ENCODE measurements at regions not wholly inside any gene's neighbourhood (a gene's known extent, or its start where the extent isn't known, plus 50 kb on each side); places are given as distances from the start of the nearest gene placed in this dataset.
"Not testable (repeated sequence)": the region's sequence is repeated elsewhere in the genome, so short reads cannot be mapped to it uniquely, and the experiment has no call there.

DNA sequence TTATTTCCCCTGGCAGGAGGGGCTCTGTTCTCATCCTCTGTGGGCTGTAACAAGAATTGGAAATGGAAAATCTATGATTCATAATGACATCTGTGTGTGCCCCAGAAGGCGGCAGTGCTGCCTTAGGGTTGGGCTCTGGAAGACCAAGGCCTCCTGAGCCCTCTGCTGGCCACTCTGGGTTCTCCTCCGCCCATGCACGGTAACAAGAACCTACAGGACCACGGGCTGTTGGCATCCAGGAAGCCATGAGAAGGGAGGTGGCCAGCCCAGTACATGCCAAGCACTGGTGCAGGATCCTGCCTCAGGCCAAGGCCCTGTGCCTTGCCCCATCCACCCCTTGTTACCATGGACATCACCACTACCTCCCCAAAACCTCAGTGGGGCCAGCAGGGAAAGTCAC is 454.2 kb downstream of the TP53TG3F start:
- not testable (repeated sequence) for DNase-seq

DNA sequence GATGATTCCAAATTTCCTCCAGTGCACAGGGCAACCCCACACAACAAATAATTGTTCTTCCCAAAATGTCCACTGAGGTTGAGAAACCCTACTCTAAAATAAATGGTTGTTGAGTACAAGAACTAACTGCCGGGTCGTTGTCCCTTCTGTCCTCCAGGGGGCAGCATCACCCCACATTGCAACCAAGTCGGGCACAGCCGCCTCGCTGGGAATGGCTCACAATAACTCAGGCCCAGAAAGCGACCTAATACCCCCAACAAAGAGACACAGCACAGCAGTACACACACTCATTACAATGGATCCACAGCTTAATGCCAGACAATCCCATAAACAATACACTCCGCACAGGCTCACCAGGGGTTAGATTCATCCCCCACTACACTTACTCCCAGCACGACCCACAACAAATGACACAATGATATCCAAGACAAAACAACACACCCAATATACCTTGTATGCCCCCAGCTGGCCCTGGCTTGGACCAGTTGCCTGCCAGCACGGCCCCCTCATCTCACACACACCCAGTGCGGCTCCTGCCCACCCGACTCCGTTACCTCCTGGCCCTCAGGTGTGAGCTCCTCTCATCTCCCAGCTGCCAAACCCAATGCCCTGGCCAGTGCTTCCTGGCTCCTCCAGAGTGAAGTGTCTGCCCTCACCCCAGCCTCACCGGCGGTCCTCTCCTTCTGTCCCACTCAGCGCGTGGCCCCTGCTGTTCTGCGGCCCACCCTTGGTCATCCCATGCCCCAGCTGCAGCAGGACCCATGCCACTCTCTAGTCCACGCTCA is 461.5 kb downstream of the TP53TG3F start:
- not testable (repeated sequence) for DNase-seq

DNA sequence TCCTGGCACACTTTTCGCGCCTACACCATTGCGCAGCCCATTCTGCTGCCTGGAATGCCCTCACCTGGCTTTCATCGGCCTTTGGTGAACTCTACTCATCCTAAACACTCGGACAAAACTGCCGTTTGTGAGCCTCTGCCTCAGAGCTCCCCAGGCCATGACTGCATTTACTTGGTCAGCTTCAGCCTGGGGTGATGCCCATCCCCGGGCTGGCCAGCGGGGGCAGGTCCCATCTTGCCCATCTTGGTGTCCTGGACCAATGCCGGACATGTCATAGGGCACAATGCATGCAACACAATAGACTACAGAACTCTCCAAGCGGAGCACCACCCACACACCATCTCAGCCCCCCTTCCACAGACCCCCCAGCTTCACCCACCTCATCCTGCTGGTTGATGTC is 463.5 kb downstream of the TP53TG3F start:
- not testable (repeated sequence) for DNase-seq

DNA sequence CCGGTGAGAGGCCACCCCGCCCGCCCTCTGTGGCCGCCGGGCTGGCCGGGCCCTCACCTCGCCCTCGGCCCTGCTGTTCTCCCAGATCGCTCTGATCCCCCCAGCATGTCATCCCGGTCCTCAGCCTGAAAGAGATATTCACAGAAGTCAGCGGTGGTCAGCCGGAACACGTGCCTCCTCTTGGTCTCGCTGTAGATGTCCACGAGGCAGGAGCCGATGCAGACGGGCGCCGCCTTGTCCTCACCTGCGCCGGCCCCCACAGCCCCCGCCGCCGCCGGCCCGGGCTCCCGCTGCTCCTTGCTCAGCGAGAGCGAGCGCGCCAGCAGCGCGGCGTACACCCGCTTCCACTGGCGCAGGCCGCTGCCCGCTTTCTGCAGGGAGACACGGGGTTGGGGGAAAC is 468.6 kb downstream of the TP53TG3F start:
- DNase-seq = not testable (repeated sequence)

GRCh38 chr16:33932191-33932590 is 472.8 kb downstream of the TP53TG3F start:
- not testable (repeated sequence) for DNase-seq

GRCh38 chr16:33933039-33933438 is 473.6 kb downstream of the TP53TG3F start:
- DNase-seq = not testable (repeated sequence)

DNA sequence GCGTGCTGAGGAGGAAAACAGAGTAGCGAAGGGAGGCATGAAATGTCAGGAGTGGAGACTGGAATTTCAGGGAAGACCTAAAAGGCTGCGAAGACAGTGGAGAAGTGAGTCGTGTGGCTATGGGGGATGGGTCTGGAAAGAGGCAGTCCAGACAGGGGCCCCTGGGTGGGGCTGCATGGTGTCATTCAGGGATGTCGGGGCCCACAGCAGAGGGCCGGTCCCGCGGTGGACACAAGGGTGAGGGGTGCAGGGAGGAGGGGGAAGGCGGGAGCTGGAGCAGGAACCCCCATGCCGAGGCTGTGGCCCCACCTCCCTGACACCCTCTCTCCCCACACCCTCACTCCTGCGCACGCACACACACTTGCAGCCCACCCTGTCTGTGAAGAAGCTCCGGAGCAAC is 476.4 kb downstream of the TP53TG3F start:
- DNase-seq = not testable (repeated sequence)

DNA sequence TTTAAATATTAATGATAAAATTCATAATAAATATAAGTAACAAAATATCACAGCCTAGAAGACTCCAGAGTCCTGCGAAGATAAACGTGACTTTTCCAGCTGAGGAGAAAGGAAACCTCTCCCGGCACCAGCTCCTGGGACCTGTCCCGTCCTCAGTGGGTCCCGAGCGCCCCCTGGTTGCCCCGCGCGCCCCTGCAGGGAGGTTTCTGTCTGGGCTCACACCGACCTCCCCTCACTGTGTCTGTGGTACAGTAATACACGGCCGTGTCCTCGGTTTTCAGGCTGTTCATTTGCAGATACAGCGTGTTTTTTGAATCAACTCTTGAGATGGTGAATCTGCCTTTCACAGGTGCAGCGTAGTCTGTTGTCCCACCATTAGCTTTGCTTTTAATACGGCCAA is 478.7 kb downstream of the TP53TG3F start:
- DNase-seq = not testable (repeated sequence)

DNA sequence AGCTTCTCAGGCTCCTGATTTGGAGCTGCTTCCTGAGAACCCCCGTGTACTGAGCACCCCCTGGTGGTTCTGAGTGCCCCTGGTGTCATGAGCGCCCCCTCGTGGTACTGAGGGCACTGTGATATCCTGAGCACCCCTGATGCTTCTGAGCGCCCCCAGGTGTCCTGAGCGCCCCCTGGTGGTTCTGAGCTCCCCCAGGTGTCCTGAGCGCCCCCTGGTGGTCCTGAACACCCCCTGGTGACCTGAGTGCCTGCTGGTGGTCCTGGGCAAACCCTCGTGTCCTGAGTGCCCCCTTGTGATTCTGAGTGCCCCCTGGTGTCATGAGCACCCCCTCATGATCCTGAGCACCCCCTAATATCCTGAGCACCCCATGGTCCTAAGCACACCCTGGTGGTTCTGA is 502.1 kb downstream of the TP53TG3F start:
- not testable (repeated sequence) for DNase-seq

DNA sequence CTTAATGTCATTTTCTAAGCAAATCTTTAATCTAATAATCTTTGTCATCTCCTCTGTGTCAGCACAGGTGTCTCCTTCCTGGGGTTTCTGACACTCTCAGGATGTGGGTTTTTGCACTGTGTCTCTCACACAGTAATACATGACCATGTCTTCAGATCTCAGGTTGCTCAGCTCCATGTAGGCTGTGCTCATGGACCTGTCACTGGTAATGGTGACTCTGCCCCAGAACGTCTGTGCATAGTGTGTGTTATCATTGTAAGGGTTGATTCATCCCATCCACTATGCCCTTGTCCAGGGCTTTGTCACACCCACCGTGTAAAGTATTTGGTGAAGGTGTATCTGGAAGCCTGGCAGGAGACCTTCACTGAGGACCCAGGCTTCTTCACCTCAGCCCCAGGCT is 506.1 kb downstream of the TP53TG3F start:
- DNase-seq = not testable (repeated sequence)

GRCh38 chr16:33966855-33967254 is 507.4 kb downstream of the TP53TG3F start:
- not testable (repeated sequence) for DNase-seq

DNA sequence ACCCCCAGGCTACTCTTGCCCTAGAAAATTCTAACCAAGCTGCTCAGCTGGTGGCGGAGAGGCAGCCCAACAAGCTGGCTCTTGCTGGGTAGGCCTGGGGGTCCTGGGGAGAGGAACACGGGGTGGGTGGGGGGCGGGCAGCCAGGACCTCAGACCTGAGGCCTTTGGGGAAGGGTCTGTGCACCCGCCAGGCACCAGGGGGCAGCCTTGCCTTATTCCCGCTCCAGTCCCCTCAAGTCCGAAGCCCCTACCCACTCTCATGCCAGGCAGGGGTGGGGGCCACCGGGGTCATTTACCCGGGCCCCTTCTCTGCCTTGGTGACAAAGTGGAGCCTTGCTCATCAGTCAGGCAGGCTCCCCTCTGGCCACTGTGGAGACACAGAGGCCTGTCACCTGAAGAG is 515.1 kb downstream of the TP53TG3F start:
- not testable (repeated sequence) for DNase-seq

GRCh38 chr16:33975744-33976143 is 516.3 kb downstream of the TP53TG3F start:
- not testable (repeated sequence) for DNase-seq

DNA sequence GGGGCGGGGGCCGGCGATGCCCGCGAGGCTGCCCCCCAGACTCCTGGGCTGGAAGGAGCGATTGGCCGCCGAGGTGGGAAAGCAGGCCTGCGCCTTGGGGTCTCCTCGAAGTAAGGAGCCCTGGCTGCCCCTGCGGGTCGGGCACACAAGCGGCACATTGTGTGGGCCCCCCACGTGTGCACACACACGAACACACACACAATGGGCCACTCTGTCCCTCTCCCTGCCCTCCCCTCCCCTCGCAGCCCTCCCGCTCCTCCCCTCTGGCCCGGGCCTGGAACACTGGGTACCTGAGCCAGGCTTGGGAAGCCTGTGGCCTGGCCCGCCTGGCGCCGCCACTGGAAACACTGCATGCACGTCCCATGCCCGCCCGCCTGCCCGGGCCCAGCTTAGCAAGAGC is 517.1 kb downstream of the TP53TG3F start:
- not testable (repeated sequence) for DNase-seq

DNA sequence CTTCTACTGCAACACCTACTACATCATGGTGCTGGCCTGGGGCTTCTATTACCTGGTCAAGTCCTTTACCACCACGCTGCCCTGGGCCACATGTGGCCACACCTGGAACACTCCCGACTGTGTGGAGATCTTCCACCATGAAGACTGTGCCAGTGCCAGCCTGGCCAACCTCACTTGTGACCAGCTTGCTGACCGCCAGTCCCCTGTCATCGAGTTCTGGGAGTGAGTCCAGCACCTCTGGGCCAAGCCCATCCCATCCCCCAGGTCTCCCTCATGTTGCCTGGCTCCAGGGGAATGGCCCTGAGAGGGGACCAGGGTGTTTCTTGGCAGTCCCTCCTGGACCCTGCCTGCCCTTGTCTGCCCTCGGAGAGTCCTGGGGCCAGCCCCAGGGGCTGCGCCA is 519.4 kb downstream of the TP53TG3F start:
- not testable (repeated sequence) for DNase-seq

DNA sequence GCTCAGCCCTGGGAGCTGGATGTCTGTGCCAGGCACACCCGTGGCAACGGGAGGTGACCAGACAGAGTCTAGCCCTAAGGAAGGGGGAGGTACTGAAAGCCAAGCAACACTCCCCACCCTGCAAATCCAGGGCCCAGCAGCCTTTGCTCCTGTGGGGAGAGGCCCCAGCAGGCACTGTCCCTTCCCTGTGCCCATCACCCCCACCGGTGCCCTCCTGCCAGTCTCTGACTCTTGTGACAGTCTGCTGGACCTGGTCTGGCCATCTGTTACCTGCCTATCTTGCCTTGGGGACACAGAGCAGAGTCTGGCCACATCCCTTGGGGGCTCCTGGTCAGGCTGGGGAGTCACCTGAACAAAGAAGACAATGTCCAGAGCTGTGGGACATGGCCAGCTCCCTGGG is 520.2 kb downstream of the TP53TG3F start:
- not testable (repeated sequence) for DNase-seq

DNA sequence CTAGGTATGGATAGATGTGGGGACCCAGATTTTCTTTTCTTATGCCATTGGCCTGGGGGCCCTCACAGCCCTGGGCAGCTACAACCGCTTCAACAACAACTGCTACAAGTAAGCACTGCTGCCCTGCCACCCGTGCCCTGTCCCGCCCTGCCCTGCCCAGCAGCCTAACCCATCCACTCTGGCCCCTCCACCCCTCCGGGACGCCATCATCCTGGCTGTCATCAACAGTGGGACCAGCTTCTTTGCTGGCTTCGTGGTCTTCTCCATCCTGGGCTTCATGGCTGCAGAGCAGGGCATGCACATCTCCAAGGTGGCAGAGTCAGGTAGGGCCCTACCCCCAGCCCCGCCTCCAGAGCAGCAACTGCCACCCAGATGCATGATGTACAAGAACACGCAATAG is 521.3 kb downstream of the TP53TG3F start:
- DNase-seq = not testable (repeated sequence)

- not testable (repeated sequence) for DNase-seq
Observed at GRCh38 chr16:33984428-33984827, 525.0 kb downstream of the TP53TG3F start.

DNA sequence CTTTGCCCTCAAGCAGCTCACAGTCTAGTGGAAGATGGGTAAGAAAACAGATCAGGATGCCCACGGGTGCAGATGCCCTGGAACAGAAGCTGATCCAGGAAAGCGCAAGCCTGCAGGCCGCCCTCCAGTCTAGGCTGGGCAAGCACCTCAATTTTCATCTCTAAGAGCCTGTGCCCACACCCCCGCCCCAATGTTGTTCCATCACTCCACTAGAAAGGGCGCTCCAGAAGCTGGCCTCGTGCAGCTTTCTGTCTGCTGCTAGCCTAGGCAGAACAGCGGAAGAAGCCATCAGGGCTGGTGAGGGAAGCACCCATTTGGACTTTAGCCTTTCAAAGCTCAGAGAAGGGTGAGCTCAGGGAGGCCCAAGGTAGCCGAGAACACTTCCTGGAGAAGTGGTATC is 527.1 kb downstream of the TP53TG3F start:
- DNase-seq = not testable (repeated sequence)

DNA sequence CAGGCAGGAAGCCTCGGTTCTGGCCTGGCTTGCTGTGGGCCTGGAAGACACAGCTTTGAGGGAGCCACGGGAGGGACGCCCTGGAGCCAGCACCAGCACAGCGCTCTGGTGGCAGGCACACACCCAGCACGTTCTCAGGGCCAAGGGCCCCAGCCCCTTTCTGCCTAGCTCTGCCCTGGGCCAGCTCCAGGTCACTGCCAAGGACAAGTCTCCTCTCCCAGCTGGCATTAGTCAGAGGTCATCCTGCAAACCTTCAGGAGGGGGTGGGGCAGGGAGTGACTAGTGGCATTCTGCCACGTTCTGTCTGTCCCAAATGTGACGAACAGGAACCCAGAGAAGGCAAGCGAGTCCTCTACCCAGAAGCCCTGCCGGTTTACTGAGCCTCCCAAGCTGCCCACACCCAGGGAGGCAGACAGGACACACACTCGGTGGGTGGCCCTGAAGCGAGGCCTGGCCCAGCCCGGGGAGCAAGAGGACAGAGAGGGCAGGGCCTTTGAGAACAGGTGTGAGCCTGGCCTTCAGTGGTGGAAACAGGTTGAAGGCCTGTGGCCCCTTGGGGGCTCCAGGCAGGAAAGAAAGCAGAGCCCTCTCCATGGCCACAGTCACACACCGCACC is 528.0 kb downstream of the TP53TG3F start:
- DNase-seq = not testable (repeated sequence)

- DNase-seq = not testable (repeated sequence)
Observed at GRCh38 chr16:33988012-33988411, 528.6 kb downstream of the TP53TG3F start.

GRCh38 chr16:33990488-33990887 is 531.1 kb downstream of the TP53TG3F start:
- not testable (repeated sequence) for DNase-seq

GRCh38 chr16:33992513-33993177 is 533.2 kb downstream of the TP53TG3F start:
- not testable (repeated sequence) for DNase-seq
